Fibroblast of pulmonary artery (primary cell): ENCODE measurements at regions not wholly inside any gene's neighbourhood (a gene's known extent, or its start where the extent isn't known, plus 50 kb on each side); places are given as distances from the start of the nearest gene placed in this dataset.

Experiments used
- DNase-seq: peaks from one replicate; pipeline ENCODE4 v3.0.0-alpha.2; 2010; ENCODE audit warnings: low read depth
- H3K4me3 ChIP-seq: replicated peaks from 2 replicates; pipeline ENCODE4 v1.5.1; 2011; ENCODE audit warnings: low read depth, mild to moderate bottlenecking, control low read depth, low read length, moderate library complexity
- CTCF ChIP-seq: IDR thresholded peaks from 2 replicates; pipeline ENCODE4 v1.5.1; 2011; ENCODE audit warnings: mild to moderate bottlenecking, control low read depth, low read length, inconsistent platforms; ENCODE audit errors: missing control alignments

GRCh38 chr11:92782806-92783205 is 186.6 kb upstream of the MTNR1B start:
- H3K4me3 ChIP-seq: no peak overlapping the region
- no peak for DNase-seq
- no peak for TF ChIP-seq CTCF

GRCh38 chr11:92784331-92784730 is 185.1 kb upstream of the MTNR1B start:
- no peak overlapping the region for H3K4me3 ChIP-seq
- no peak for TF ChIP-seq CTCF
- DNase-seq: no peak

- DNase-seq: no peak
- no peak overlapping the region for H3K4me3 ChIP-seq
- no peak for TF ChIP-seq CTCF
Observed at GRCh38 chr11:92787638-92788037, 181.8 kb upstream of the MTNR1B start.

GRCh38 chr11:92789761-92790160 is 179.7 kb upstream of the MTNR1B start:
- H3K4me3 ChIP-seq: no peak overlapping the region
- TF ChIP-seq CTCF: no peak
- no peak for DNase-seq

GRCh38 chr11:92790366-92790765 is 179.1 kb upstream of the MTNR1B start:
- no peak overlapping the region for H3K4me3 ChIP-seq
- no peak for DNase-seq
- no peak for TF ChIP-seq CTCF

- H3K4me3 ChIP-seq: no peak overlapping the region
- TF ChIP-seq CTCF: no peak
- no peak for DNase-seq
Observed at GRCh38 chr11:92790926-92791616, 178.4 kb upstream of the MTNR1B start.

- no peak for TF ChIP-seq CTCF
- no peak overlapping the region for H3K4me3 ChIP-seq
- no peak for DNase-seq
Observed at GRCh38 chr11:92791886-92792285, 177.6 kb upstream of the MTNR1B start.
